Fibroblast of skin of abdomen (primary cell): ENCODE measurements at regions not wholly inside any gene's neighbourhood (a gene's known extent, or its start where the extent isn't known, plus 50 kb on each side); places are given as distances from the start of the nearest gene placed in this dataset.

Source experiments
- DNase-seq: peaks from one replicate; pipeline ENCODE4 v3.0.0-alpha.2; 2013

- DNase-seq, result no peak
Measured at GRCh38 chr11:70948855-70949531, 303.4 kb downstream of the SHANK2 start.

GRCh38 chr11:70951139-70951804, 301.1 kb downstream of the SHANK2 start:
- no peak for DNase-seq

GRCh38 chr11:70952191-70952590, 300.2 kb downstream of the SHANK2 start:
- no peak for DNase-seq

- no peak for DNase-seq
Measured at GRCh38 chr11:70953720-70954119, 298.7 kb downstream of the SHANK2 start.

GRCh38 chr11:70954471-70954870, 297.9 kb downstream of the SHANK2 start:
- DNase-seq, result no peak
